ENCODE measurements at regions not wholly inside any gene's neighbourhood (a gene's known extent, or its start where the extent isn't known, plus 50 kb on each side); places are given as distances from the start of the nearest gene placed in this dataset.

- ATAC-seq (no peak), DNase-seq (no peak)
- no peaks in the 10 kb centered on the region for H3K36me3 ChIP-seq
- no peaks in the 10 kb centered on the region for H3K4me1 ChIP-seq
- H3K9me3 ChIP-seq = no peaks in the 10 kb centered on the region
- no peak overlapping the region for H3K27ac ChIP-seq
- intact Hi-C loops (cut with DNase I) = no loop called here
- no peak overlapping the region for H3K4me3 ChIP-seq
- TF ChIP-seq CTCF (IDR thresholded peaks at IDR 0.05) = no peak
- no peaks in the 10 kb centered on the region for H3K27me3 ChIP-seq
Measured at GRCh38 chr15:57881361-57881760, 174.8 kb downstream of the POLR2M start.

GRCh38 chr15:57881972-57882371, 175.5 kb downstream of the POLR2M start:
- Histone ChIP-seq H3K4me3 (no peak overlapping the region), H3K36me3 (no peaks in the 10 kb centered on the region), H3K27me3 (no peaks in the 10 kb centered on the region), H3K4me1 (no peaks in the 10 kb centered on the region), H3K9me3 (no peaks in the 10 kb centered on the region), H3K27ac (no peak overlapping the region)
- no peak for ATAC-seq
- intact Hi-C loops (cut with DNase I) = no loop called here
- no peak for DNase-seq
- TF ChIP-seq CTCF (IDR thresholded peaks at IDR 0.05) = no peak

GRCh38 chr15:57883701-57884100, 177.2 kb downstream of the POLR2M start:
- no peak overlapping the region for H3K27ac ChIP-seq
- no peaks in the 10 kb centered on the region for H3K4me1 ChIP-seq
- H3K36me3 ChIP-seq = no peaks in the 10 kb centered on the region
- DNase-seq = no peak
- intact Hi-C loops (cut with DNase I) = no loop called here
- no peak for TF ChIP-seq CTCF (IDR thresholded peaks at IDR 0.05)
- H3K9me3 ChIP-seq = no peaks in the 10 kb centered on the region
- no peak for ATAC-seq
- no peak overlapping the region for H3K4me3 ChIP-seq
- H3K27me3 ChIP-seq = no peaks in the 10 kb centered on the region

GRCh38 chr15:57884936-57885335, 178.4 kb downstream of the POLR2M start:
- TF ChIP-seq CTCF (IDR thresholded peaks at IDR 0.05) = no peak
- Histone ChIP-seq H3K4me1 (no peaks in the 10 kb centered on the region), H3K27me3 (no peaks in the 10 kb centered on the region), H3K36me3 (no peaks in the 10 kb centered on the region), H3K9me3 (no peaks in the 10 kb centered on the region), H3K27ac (no peak overlapping the region), H3K4me3 (no peak overlapping the region)
- DNase-seq (no peak), ATAC-seq (no peak)
- intact Hi-C loops (cut with DNase I) = no loop called here

GRCh38 chr15:57885435-57885834, 178.9 kb downstream of the POLR2M start:
- TF ChIP-seq CTCF (IDR thresholded peaks at IDR 0.05) = no peak
- Histone ChIP-seq H3K27me3 (no peaks in the 10 kb centered on the region), H3K36me3 (no peaks in the 10 kb centered on the region), H3K27ac (no peak overlapping the region), H3K4me1 (no peaks in the 10 kb centered on the region), H3K4me3 (no peak overlapping the region), H3K9me3 (no peaks in the 10 kb centered on the region)
- ATAC-seq (no peak), DNase-seq (no peak)
- intact Hi-C loops (cut with DNase I) = no loop called here

GRCh38 chr15:57887825-57888224, 177.7 kb downstream of the ALDH1A2 start:
- DNase-seq (no peak), ATAC-seq (no peak)
- Histone ChIP-seq H3K36me3 (no peaks in the 10 kb centered on the region), H3K9me3 (no peaks in the 10 kb centered on the region), H3K27me3 (no peaks in the 10 kb centered on the region), H3K4me3 (no peak overlapping the region), H3K27ac (no peak overlapping the region), H3K4me1 (no peaks in the 10 kb centered on the region)
- TF ChIP-seq CTCF (IDR thresholded peaks at IDR 0.05) = no peak
- intact Hi-C loops (cut with DNase I) = no loop called here
